ENCODE measurements at regions not wholly inside any gene's neighbourhood (a gene's known extent, or its start where the extent isn't known, plus 50 kb on each side); places are given as distances from the start of the nearest gene placed in this dataset.
"Not testable (repeated sequence)": the region's sequence is repeated elsewhere in the genome, so short reads cannot be mapped to it uniquely, and the experiment has no call there.

DNA sequence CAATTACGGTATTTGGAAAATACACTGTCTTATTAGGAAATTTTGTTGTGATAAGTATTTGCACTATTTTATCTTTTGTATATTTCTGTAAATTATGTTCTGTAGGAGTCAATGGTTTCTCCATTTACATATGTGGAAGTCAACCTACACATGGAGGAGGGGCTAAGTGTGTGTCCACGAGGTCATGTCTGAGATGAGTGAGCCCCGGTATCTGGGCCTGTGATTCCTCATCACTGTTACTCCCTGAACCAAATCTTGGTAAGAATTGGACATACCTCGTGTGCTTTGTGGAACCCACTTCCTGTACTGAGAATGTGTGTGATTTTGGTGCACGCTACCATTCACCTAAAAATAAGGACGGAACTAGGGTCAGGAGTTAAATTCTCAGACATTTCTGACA lies 1105.5 kb downstream of the TMEM121 start:
- TF ChIP-seq, protein P1, sequence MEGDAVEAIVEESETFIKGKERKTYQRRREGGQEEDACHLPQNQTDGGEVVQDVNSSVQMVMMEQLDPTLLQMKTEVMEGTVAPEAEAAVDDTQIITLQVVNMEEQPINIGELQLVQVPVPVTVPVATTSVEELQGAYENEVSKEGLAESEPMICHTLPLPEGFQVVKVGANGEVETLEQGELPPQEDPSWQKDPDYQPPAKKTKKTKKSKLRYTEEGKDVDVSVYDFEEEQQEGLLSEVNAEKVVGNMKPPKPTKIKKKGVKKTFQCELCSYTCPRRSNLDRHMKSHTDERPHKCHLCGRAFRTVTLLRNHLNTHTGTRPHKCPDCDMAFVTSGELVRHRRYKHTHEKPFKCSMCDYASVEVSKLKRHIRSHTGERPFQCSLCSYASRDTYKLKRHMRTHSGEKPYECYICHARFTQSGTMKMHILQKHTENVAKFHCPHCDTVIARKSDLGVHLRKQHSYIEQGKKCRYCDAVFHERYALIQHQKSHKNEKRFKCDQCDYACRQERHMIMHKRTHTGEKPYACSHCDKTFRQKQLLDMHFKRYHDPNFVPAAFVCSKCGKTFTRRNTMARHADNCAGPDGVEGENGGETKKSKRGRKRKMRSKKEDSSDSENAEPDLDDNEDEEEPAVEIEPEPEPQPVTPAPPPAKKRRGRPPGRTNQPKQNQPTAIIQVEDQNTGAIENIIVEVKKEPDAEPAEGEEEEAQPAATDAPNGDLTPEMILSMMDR (conservative IDR thresholded peaks at IDR 0.05; ENCODE audit: low read depth, low read length): no peak
- H3K4me3 ChIP-seq (ENCODE audit: low read length): no peak overlapping the region
- DNase-seq (ENCODE audit: low read depth): no peak

DNA sequence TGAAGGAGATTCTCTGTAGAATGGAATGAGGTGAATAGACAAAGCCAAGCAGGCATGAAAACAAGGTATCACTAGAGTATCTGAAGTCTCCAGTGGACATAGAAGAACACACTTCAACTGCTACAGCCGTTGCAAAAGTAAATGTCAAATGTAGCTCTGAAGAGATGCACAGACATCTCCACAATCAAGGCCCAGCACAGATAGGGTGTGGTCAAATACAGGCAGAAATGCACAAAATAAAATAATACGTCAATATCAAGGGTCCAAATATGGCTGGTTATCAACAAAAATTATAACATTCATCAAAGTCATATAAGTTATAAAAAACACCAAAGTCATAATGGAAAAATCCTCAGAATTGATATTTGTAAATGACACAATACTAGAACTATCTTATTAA lies 1107.3 kb downstream of the TMEM121 start:
- H3K4me3 ChIP-seq (ENCODE audit: low read length): no peak overlapping the region
- DNase-seq (ENCODE audit: low read depth): no peak
- TF ChIP-seq, protein P1 (conservative IDR thresholded peaks at IDR 0.05; ENCODE audit: low read depth, low read length): no peak

- TF ChIP-seq, protein P1 (conservative IDR thresholded peaks at IDR 0.05; ENCODE audit: low read depth, low read length): no peak
- DNase-seq (ENCODE audit: low read depth): no peak
- H3K4me3 ChIP-seq (ENCODE audit: low read length): no peak overlapping the region
Measured at GRCh38 chr14:106635569-106635968, 1109.2 kb downstream of the TMEM121 start.

DNA sequence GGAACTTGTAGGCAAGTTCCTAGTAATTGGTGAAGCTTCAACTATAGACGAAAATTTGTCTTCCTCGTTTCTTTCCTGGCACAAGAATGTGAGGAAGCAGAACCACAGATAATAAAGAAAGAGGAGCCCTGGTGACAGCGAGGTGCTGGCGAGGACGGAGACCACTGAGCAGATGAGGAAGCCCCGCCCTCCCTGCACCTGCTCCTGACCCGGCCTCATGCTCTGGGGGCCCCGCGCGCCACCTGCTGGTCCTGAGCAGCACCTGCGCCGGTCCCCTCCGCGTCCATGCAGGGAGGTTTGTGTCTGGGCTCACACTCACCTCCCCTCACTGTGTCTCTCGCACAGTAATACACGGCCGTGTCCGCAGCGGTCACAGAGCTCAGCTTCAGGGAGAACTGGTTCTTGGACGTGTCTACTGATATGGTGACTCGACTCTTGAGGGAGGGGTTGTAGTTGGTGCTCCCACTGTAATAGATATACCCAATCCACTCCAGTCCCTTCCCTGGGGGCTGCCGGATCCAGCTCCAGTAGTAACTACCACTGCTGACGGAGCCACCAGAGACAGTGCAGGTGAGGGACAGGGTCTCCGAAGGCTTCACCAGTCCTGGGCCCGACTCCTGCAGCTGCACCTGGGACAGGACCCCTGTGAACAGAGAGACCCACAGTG lies 1112.5 kb downstream of the TMEM121 start:
- DNase-seq (ENCODE audit: low read depth); H3K4me3 ChIP-seq (ENCODE audit: low read length): not testable (repeated sequence)

GRCh38 chr14:106642090-106642489 lies 1115.7 kb downstream of the TMEM121 start:
- no peak overlapping the region for H3K4me3 ChIP-seq (ENCODE audit: low read length)
- TF ChIP-seq, protein P1 (conservative IDR thresholded peaks at IDR 0.05; ENCODE audit: low read depth, low read length): no peak
- no peak for DNase-seq (ENCODE audit: low read depth)

DNA sequence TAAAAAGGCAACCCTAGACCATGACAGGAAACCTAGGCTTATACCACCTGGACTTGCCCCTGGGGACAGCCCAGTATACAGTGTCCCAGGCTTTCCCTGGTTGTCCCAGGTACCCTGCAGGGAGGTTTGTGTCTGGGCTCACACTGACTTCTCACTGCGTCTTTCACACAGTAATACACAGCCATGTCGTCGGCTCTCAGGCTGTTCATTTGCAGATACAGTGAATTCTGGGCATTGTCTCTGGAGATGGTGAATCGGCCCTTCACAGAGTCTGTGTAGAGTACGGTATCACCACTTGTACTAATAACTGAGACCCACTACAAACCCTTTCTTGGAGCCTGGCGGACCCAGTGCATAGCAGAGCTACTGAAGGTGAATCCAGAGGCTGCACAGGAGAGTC lies 1116.6 kb downstream of the TMEM121 start:
- not testable (repeated sequence) for H3K4me3 ChIP-seq (ENCODE audit: low read length); DNase-seq (ENCODE audit: low read depth)

DNA sequence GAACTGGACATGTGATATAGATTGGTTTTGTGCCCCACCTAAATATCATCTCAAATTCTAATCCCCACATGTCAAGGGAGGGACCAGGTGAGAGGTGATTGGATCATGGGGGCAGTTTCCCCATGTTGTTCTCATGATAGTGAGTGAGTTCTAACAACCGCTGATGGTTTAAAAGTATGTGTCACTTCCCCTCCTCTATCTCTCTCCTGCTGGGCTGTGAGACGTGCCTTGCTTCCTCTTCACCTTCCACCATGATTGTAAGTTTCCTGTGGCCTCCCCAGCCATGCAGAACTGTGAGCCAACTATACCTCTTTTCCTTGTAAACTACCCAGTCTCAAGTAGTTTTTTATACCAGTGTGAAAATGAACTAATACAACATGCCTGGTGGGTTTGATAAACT lies 1122.5 kb downstream of the TMEM121 start:
- not testable (repeated sequence) for DNase-seq (ENCODE audit: low read depth); H3K4me3 ChIP-seq (ENCODE audit: low read length)

DNA sequence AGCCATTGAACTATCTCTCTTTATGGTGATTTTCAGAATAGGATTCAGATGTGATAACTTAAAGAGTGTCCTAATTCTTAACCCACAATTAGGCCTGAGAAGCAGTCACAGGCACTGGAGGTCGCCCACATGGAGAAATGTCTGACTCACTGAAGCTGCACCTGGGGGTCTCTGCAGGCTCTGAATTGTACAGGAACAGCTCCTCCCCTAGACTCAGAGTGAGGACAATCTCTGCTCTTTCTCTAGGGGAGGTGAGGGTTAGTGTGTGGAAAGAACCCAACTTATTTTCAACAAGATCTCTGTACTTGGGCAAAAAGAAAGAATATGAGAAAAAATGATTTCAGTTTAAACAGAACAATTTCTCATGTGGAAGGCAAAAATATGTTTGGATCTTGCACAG lies 1124.6 kb downstream of the TMEM121 start:
- H3K4me3 ChIP-seq (ENCODE audit: low read length): no peak overlapping the region
- no peak for DNase-seq (ENCODE audit: low read depth)
- TF ChIP-seq, protein P1 (conservative IDR thresholded peaks at IDR 0.05; ENCODE audit: low read depth, low read length): no peak

DNA sequence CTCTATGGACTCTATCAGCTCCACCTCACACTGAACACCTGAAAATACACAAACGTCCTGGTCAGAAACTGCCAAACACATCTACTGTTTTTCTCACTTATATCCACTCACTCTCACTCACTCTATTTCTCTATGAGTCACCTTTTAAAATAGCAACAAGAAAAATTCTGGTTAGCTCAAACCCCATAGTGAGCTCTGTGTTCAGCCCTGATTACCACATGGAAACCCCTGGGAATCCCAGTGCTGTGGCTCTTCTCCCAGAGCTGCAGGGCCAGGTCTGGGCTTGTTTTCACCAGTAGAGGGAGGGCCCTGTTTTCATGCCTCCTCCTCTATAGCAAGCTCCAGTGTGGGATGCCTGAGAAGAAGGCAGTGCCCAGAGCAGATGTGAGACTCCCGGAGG lies 1126.1 kb downstream of the TMEM121 start:
- H3K4me3 ChIP-seq (ENCODE audit: low read length): no peak overlapping the region
- TF ChIP-seq, protein P1 (conservative IDR thresholded peaks at IDR 0.05; ENCODE audit: low read depth, low read length): no peak
- DNase-seq (ENCODE audit: low read depth): no peak
